PC-3 (cell line): ENCODE measurements at regions not wholly inside any gene's neighbourhood (a gene's known extent, or its start where the extent isn't known, plus 50 kb on each side); places are given as distances from the start of the nearest gene placed in this dataset.

Experiments
- CTCF ChIP-seq: fragments of 300-600 bp; sonication (generic); conservative IDR thresholded peaks from 2 replicates; pipeline ENCODE4 v1.5.1; 2017; ENCODE audit warnings: antibody characterized with exemption, low read depth, mild to moderate bottlenecking, low read length
- EZH2phosphoT487 ChIP-seq: fragments of 300-600 bp; sonication (generic); IDR thresholded peaks from 2 replicates; pipeline ENCODE4 v1.6.1; 2018; ENCODE audit warnings: mild to moderate bottlenecking, antibody characterized with exemption, low read length, borderline replicate concordance

- TF ChIP-seq EZH2phosphoT487, result no peak
- no peak for TF ChIP-seq CTCF
Measured at GRCh38 chr7:13044309-13044708, 356.9 kb downstream of the ARL4A start.
